ENCODE measurements at regions not wholly inside any gene's neighbourhood (a gene's known extent, or its start where the extent isn't known, plus 50 kb on each side); places are given as distances from the start of the nearest gene placed in this dataset.

DNA sequence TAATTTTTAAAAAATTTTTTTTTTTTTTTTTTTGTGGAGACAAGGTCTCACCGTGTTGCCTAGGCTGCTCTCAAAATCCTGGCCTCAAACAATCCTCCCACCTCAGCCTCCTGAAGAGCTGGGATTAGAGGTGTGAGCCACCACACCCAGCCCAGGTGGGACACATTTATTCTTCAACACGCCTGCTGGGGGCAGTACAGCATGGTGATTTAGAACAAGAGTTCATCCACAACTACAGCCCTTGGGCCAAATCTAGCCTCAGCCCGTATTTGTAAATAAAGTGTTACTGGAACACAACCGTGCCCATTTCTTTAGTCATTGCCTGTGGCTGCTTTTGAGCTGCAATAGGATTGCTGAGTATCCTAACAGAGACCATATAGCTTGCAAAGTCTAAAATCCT lies 92.8 kb downstream of the KATNIP start:
- no peak for TF ChIP-seq POLR2A (IDR thresholded peaks at IDR 0.05)
- TF ChIP-seq, protein P1, sequence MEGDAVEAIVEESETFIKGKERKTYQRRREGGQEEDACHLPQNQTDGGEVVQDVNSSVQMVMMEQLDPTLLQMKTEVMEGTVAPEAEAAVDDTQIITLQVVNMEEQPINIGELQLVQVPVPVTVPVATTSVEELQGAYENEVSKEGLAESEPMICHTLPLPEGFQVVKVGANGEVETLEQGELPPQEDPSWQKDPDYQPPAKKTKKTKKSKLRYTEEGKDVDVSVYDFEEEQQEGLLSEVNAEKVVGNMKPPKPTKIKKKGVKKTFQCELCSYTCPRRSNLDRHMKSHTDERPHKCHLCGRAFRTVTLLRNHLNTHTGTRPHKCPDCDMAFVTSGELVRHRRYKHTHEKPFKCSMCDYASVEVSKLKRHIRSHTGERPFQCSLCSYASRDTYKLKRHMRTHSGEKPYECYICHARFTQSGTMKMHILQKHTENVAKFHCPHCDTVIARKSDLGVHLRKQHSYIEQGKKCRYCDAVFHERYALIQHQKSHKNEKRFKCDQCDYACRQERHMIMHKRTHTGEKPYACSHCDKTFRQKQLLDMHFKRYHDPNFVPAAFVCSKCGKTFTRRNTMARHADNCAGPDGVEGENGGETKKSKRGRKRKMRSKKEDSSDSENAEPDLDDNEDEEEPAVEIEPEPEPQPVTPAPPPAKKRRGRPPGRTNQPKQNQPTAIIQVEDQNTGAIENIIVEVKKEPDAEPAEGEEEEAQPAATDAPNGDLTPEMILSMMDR (IDR thresholded peaks at IDR 0.05) = peak in 1 of 5 experiments; percentile 6
- no peak for TF ChIP-seq EP300 (IDR thresholded peaks at IDR 0.05)
